ENCODE measurements at regions not wholly inside any gene's neighbourhood (a gene's known extent, or its start where the extent isn't known, plus 50 kb on each side); places are given as distances from the start of the nearest gene placed in this dataset.

- Histone ChIP-seq H3K9ac (no peak overlapping the region), H4K20me1 (ENCODE audit: low read depth) (no peaks in the 10 kb centered on the region), H3K36me3 (no peaks in the 10 kb centered on the region), H3K27ac (no peak overlapping the region), H3K9me3 (ENCODE audit: low read depth) (peaks cover 5% of the 10 kb centered on the region), H3K79me2 (ENCODE audit: low read depth) (no peaks in the 10 kb centered on the region), H3F3A (ENCODE audit: low read depth) (no peaks in the 10 kb centered on the region), H3K4me1 (no peaks in the 10 kb centered on the region), H2AFZ (replicated peaks) (no peak overlapping the region), H3K4me3 (no peak overlapping the region), H3K27me3 (no peaks in the 10 kb centered on the region), H3K4me2 (no peak overlapping the region)
- DNase-seq (ENCODE audit: low spot score): no peak
- H3K9me3 Mint-ChIP-seq: peaks cover 49% of the 10 kb centered on the region
- peaks cover 8% of the 10 kb centered on the region for H3K27me3 Mint-ChIP-seq (ENCODE audit: insufficient read depth, low read depth)
- H3K4me1 Mint-ChIP-seq: no peaks in the 10 kb centered on the region
- peaks cover 2% of the 10 kb centered on the region for H3K36me3 Mint-ChIP-seq
- no peak overlapping the region for H3K27ac Mint-ChIP-seq
- no peak overlapping the region for H3K4me3 Mint-ChIP-seq
- no peak for TF ChIP-seq CTCF (IDR thresholded peaks at IDR 0.05)
These were observed 77.0 kb upstream of the PEG3 start for GRCh38 chr19:56917529-56917928.

GRCh38 chr19:56917998-56918397, 77.5 kb upstream of the PEG3 start:
- Histone ChIP-seq H3K36me3 (no peaks in the 10 kb centered on the region), H3K4me2 (no peak overlapping the region), H3K27me3 (no peaks in the 10 kb centered on the region), H4K20me1 (ENCODE audit: low read depth) (no peaks in the 10 kb centered on the region), H3F3A (ENCODE audit: low read depth) (no peaks in the 10 kb centered on the region), H3K9me3 (ENCODE audit: low read depth) (peaks cover 5% of the 10 kb centered on the region), H3K4me1 (no peaks in the 10 kb centered on the region), H3K4me3 (no peak overlapping the region), H2AFZ (replicated peaks) (no peak overlapping the region), H3K79me2 (ENCODE audit: low read depth) (no peaks in the 10 kb centered on the region), H3K27ac (no peak overlapping the region), H3K9ac (no peak overlapping the region)
- H3K9me3 Mint-ChIP-seq: peaks cover 44% of the 10 kb centered on the region
- no peaks in the 10 kb centered on the region for H3K4me1 Mint-ChIP-seq
- H3K4me3 Mint-ChIP-seq: no peak overlapping the region
- H3K27me3 Mint-ChIP-seq (ENCODE audit: insufficient read depth, low read depth): peaks cover 7% of the 10 kb centered on the region
- no peak for DNase-seq (ENCODE audit: low spot score)
- no peak overlapping the region for H3K27ac Mint-ChIP-seq
- TF ChIP-seq CTCF (IDR thresholded peaks at IDR 0.05): no peak
- TF ChIP-seq EZH2phosphoT487 (IDR thresholded peaks at IDR 0.05): no peak
- TF ChIP-seq EZH2 (IDR thresholded peaks at IDR 0.05): no peak
- peaks cover 1% of the 10 kb centered on the region for H3K36me3 Mint-ChIP-seq

GRCh38 chr19:56918682-56919307, 78.3 kb upstream of the PEG3 start:
- Mint-ChIP-seq H3K4me1 (no peaks in the 10 kb centered on the region), H3K36me3 (no peaks in the 10 kb centered on the region)

More at GRCh38 chr19:56918682-56919307, 78.3 kb upstream of the PEG3 start:
- Mint-ChIP-seq H3K9me3 (peaks cover 44% of the 10 kb centered on the region), H3K4me3 (no peak overlapping the region), H3K27me3 (ENCODE audit: insufficient read depth, low read depth) (peaks cover 6% of the 10 kb centered on the region), H3K27ac (no peak overlapping the region)
- H3K36me3 ChIP-seq: no peaks in the 10 kb centered on the region
- H3K79me2 ChIP-seq (ENCODE audit: low read depth): no peaks in the 10 kb centered on the region
- no peak overlapping the region for H3K4me2 ChIP-seq
- no peak overlapping the region for H3K4me3 ChIP-seq
- H4K20me1 ChIP-seq (ENCODE audit: low read depth): no peaks in the 10 kb centered on the region
- H3K9ac ChIP-seq: no peak overlapping the region
- DNase-seq (ENCODE audit: low spot score): no peak
- no peaks in the 10 kb centered on the region for H3K4me1 ChIP-seq
- no peak overlapping the region for H3K27ac ChIP-seq
- no peaks in the 10 kb centered on the region for H3F3A ChIP-seq (ENCODE audit: low read depth)
- H3K27me3 ChIP-seq: no peaks in the 10 kb centered on the region
- TF ChIP-seq EZH2phosphoT487 (IDR thresholded peaks at IDR 0.05) (no peak), EZH2 (IDR thresholded peaks at IDR 0.05) (no peak), CTCF (IDR thresholded peaks at IDR 0.05) (no peak)
- H3K9me3 ChIP-seq (ENCODE audit: low read depth): peaks cover 5% of the 10 kb centered on the region
- no peak overlapping the region for H2AFZ ChIP-seq (replicated peaks)
